RPMI7951 (cell line): ENCODE measurements at regions not wholly inside any gene's neighbourhood (a gene's known extent, or its start where the extent isn't known, plus 50 kb on each side); places are given as distances from the start of the nearest gene placed in this dataset.
"Not testable (repeated sequence)": the region's sequence is repeated elsewhere in the genome, so short reads cannot be mapped to it uniquely, and the experiment has no call there.

Experiments used
- DNase-seq: peaks from one replicate; pipeline ENCODE4 v3.0.0-alpha.2; 2012; ENCODE audit warnings: low read depth

- DNase-seq = no peak
These were observed 50.3 kb downstream of the GASK1B start for GRCh38 chr4:158122501-158122900.

DNA sequence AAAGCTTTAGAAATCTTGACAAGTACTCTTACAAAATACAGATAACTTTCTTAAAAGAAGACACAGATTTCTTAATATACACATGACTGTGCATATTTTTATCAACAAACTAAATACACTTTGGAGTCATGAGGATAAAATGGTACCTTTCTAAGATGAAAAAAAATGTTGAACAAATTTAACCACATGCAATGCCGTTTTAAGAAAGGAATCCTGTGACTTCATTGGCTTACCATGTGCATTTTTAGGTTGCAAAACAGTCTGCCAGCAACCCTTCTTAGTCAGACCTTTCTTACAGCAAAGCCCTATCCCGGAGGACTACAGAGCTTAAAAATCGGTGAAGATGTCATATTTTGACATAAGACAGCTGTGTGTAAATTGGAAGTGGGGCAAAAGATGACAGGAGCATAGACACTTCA lies 51.7 kb downstream of the GASK1B start:
- peak; percentile 59 for DNase-seq

GRCh38 chr4:158120645-158121151 lies 52.1 kb downstream of the GASK1B start:
- DNase-seq = peak; percentile 24

GRCh38 chr4:158112611-158113010 lies 60.2 kb downstream of the GASK1B start:
- no peak for DNase-seq

DNA sequence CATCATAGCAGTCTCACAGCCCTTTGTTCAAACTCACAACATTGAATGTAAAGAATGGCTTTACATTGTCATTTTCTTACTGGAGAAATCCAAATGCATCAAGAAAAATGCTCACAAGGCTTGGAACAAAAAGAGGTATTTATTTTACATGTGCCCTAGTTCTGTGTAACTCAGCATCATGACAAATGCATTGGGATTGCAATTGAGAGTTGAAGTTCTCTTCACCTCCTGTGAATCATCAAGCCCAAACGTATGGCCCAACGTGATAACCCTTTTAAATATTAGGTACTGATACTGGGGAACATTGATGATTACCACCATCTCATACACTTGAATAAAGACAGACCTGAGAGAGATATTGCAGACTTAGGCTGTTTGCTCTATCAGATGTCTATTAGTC lies 61.6 kb downstream of the GASK1B start:
- no peak for DNase-seq

- no peak for DNase-seq
These were observed 69.9 kb downstream of the GASK1B start for GRCh38 chr4:158102904-158103303.

DNA sequence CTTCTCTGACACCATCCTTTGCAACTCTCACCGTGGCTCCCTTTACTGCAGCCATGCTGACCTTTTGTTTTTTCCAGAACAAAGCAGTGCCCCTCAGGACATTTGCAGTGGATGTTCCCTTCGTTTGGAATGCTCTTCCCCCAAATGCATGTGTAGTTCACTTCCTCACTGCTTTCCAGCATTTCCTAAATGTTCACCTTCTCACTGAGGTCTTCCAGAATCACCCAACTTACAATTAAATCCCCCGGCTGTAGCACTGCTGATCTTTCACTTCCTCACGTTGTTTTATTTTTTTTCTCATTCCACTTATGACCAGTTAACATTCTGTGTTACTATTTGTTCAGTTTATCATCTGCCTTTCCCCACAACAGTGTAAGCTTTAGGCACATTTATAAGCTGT lies 73.1 kb downstream of the GASK1B start:
- DNase-seq = no peak

DNA sequence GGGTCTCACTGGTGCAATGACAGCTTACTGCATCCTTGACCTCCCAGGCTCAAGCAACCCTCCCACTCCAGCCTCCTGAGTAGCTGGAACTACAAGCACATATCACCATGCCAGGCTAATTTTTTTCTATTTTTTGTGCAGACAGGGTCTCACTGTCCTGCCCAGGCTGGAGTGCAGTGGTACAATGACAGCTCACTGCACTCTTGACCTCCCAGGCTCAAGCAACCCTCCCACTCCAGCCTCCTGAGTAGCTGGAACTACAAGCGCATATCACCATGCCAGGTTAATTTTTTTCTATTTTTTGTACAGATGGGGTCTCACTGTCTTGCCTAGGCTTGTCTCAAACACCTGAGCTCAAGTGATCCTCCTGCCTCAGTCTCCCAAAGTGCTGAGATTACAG lies 74.0 kb downstream of the GASK1B start:
- DNase-seq = no peak

DNA sequence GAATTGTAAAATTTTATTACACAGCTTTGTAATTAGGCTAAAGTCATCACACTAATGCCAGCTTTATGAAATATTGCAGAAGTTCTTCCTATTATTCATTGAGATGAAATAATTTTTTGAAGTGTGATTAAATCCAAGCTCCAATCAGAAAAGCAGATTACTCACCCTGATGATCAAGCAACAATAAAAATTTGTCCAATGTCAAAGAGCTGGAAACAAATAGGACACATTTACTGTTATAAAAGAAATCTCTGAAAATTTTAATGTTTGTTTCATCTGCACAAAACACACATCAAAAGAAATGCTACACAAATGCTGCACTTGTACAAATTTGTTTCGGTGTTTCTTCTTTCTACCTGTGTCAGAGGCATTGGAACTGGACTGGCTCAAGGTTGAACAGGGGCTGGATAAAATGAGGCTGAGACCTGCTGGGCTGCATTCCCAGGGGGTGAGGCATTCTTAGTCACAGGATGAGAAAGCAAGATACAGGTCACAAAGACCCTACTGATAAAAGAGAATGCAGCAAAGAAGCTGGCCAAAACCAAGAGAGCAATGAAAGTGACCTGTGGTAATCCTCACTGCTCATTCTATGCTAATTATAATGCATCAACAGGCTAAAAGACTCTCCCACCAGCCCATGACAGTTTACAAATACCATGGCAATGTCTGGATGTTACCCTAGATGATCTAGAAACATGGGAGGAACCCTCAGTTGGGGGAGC lies 78.3 kb downstream of the GASK1B start:
- DNase-seq = peak; percentile 41

- DNase-seq = no peak
These were observed 82.5 kb downstream of the GASK1B start for GRCh38 chr4:158090323-158090722.

DNA sequence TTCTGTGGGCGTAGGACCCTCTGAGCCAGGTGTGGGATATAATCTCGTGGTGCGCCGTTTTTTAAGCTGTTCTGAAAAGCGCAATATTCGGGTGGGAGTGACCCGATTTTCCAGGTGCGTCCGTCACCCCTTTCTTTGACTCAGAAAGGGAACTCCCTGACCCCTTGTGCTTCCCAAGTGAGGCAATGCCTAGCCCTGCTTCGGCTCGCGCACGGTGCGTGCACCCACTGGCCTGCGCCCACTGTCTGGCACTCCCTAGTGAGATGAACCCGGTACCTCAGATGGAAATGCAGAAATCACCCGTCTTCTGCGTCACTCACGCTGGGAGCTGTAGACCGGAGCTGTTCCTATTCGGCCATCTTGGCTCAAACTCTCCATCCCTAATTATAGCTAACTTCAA lies 82.9 kb downstream of the GASK1B start:
- not testable (repeated sequence) for DNase-seq

- DNase-seq = no peak
These were observed 92.5 kb downstream of the GASK1B start for GRCh38 chr4:158080354-158080753.

GRCh38 chr4:158079661-158080060 lies 93.2 kb downstream of the GASK1B start:
- no peak for DNase-seq

DNA sequence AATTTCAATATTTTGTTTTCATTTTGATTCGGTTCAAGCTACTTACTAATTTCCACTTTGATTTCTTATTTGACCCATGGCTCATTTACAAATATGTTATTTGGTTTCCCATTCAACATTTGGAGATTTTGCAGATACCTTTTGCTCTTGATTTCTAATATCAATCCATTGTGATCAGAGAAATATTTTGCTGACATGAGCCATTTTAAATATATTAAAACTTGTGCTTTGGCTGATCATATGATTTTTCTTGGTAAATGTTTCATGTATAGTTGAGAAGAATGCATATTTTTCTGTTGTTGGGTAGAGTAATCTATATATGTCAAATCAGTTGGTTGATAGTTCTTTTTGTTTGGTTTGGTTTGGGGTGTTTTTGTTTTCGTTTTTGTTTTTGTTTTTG lies 95.0 kb downstream of the GASK1B start:
- DNase-seq = no peak

GRCh38 chr4:158074851-158075250 lies 98.0 kb downstream of the GASK1B start:
- DNase-seq = no peak

DNA sequence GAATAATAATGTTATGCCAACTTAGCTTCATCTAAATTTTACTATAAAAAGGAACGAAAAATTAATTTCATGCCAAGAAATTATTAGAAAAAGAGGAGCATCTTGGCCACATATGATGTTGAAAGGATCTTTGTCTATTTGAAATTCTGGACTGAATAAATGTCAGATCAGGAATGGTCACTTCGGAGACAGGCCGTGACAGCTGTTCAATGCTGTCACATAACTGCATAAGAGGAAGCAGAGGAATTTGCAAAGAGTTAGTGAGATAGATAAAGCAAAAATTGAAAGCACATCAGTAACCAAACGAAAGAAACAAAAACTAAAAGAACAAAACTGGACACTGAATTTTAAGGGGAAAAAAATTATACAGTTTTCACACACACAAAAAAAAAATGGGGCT lies 100.9 kb downstream of the GASK1B start:
- no peak for DNase-seq

- no peak for DNase-seq
These were observed 104.8 kb downstream of the GASK1B start for GRCh38 chr4:158068068-158068467.

- no peak for DNase-seq
These were observed 105.2 kb downstream of the GASK1B start for GRCh38 chr4:158067646-158068045.

- DNase-seq = no peak
These were observed 107.2 kb downstream of the GASK1B start for GRCh38 chr4:158065603-158066002.

GRCh38 chr4:158065176-158065575 lies 107.6 kb downstream of the GASK1B start:
- peak; percentile 20 for DNase-seq

DNA sequence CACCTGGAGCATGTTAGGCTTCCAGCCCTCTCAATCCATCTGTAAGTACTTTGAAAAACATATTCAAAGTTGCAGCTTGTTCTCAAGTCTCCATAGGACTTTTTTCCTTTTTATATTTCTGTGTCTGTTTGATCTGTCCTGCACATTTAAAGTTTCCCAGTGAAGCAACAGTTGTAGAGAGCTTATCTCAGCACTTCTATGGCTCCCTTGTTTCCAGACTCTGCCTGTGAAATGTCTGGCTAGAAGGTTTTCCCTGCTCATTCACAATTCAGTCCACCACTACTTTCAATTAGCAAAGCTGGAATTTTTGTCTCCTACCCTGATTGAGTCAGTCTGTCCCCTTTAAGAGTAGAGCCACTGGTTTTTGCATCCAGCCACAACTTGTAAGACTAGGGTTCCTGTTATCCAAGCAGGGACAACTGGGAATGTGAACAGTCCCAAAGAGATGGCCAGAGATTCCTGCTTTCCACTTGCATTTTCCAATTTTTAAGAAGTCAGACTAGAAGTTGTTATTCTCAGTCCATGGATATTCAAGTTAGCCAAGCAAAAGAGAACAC lies 116.1 kb downstream of the GASK1B start:
- no peak for DNase-seq

DNA sequence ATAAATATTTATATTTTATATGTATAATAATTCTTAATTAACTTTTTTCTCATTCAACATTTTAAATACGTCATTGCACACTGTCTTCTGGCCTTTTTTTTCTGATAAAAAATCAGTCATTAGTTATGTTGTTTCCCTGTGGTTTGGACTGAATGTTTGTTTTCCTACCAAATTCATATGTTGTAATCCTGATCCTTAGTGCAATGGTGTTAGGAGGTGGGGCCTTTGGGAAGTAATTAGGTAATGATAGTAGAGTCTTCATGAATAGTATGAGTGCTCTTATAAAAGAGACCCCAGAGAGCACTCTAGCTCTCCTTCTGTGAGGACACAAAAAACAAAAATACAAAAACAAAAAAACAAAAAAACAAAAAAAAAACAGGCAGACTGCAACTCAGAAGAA lies 117.2 kb downstream of the GASK1B start:
- DNase-seq = no peak

- DNase-seq = no peak
These were observed 119.0 kb downstream of the GASK1B start for GRCh38 chr4:158053801-158054200.

GRCh38 chr4:158053086-158053485 lies 119.7 kb downstream of the GASK1B start:
- DNase-seq = no peak
